Osteocyte (in vitro differentiated cells): ENCODE measurements at regions not wholly inside any gene's neighbourhood (a gene's known extent, or its start where the extent isn't known, plus 50 kb on each side); places are given as distances from the start of the nearest gene placed in this dataset.

Source experiments
- DNase-seq: peaks from one replicate; pipeline ENCODE4 v3.0.0; 2021; ENCODE audit warnings: mixed read lengths; ENCODE audit not compliant: unreplicated experiment; ENCODE audit errors: extremely low spot score
- H3K27ac Mint-ChIP-seq: one replicate; pipeline ENCODE4 v1.8.0; 2021; ENCODE audit warnings: mild to moderate bottlenecking, mixed read lengths; ENCODE audit not compliant: unreplicated experiment
- H3K27me3 Mint-ChIP-seq: one replicate; pipeline ENCODE4 v1.8.0; 2021; ENCODE audit warnings: mixed read lengths; ENCODE audit not compliant: unreplicated experiment
- H3K36me3 Mint-ChIP-seq: one replicate; pipeline ENCODE4 v1.8.0; 2021; ENCODE audit warnings: mixed read lengths; ENCODE audit not compliant: unreplicated experiment
- H3K4me1 Mint-ChIP-seq: one replicate; pipeline ENCODE4 v1.8.0; 2021; ENCODE audit warnings: mixed read lengths; ENCODE audit not compliant: unreplicated experiment
- H3K4me3 Mint-ChIP-seq: one replicate; pipeline ENCODE4 v1.8.0; 2021; ENCODE audit warnings: mild to moderate bottlenecking, moderate library complexity, mixed read lengths; ENCODE audit not compliant: unreplicated experiment
- H3K9me3 Mint-ChIP-seq: one replicate; pipeline ENCODE4 v1.8.0; 2021; ENCODE audit warnings: mixed read lengths; ENCODE audit not compliant: unreplicated experiment
- CTCF ChIP-seq: fragments of 200-600 bp; sonication (generic); IDR thresholded peaks from 2 replicates; pipeline ENCODE4 v1.5.0; 2021; ENCODE audit warnings: antibody characterized with exemption, mild to moderate bottlenecking, moderate library complexity

- no peak for DNase-seq
- Mint-ChIP-seq H3K9me3 (no peaks in the 10 kb centered on the region), H3K27me3 (no peaks in the 10 kb centered on the region), H3K4me1 (peaks cover 40% of the 10 kb centered on the region), H3K4me3 (no peak overlapping the region), H3K36me3 (peaks cover 2% of the 10 kb centered on the region), H3K27ac (no peak overlapping the region)
- TF ChIP-seq CTCF = no peak
Observed at GRCh38 chr1:201693890-201694607, 134.9 kb upstream of the IPO9 start.

GRCh38 chr1:201694608-201695335 lies 134.2 kb upstream of the IPO9 start:
- H3K27me3 Mint-ChIP-seq = no peaks in the 10 kb centered on the region
- no peaks in the 10 kb centered on the region for H3K9me3 Mint-ChIP-seq
- peaks cover 40% of the 10 kb centered on the region for H3K4me1 Mint-ChIP-seq
- DNase-seq = no peak
- peak overlapping the region; percentile 71 for H3K27ac Mint-ChIP-seq
- H3K4me3 Mint-ChIP-seq = no peak overlapping the region
- peaks cover 2% of the 10 kb centered on the region for H3K36me3 Mint-ChIP-seq
- no peak for TF ChIP-seq CTCF

DNA sequence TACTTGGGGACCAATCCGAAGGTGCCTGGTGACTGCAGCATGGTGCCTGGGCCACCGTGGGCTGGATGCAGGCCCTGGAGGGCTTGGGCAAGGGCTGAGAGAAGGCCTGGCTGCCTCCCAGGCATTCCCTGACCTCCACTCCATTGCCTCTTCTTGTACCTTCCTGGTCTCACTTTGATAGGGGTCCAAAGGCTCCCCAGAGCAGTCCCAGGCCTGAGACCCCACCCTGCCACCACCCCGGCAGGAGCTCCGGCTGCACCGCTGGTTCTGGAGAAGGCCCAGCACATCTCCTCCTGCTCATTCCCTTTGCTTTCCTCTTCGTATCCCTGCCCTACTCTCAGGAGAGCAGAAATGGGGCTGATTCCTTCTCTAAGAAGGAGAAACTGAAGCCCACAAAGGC lies 133.3 kb upstream of the IPO9 start:
- no peak overlapping the region for H3K4me3 Mint-ChIP-seq
- peak overlapping the region; percentile 82 for H3K27ac Mint-ChIP-seq

GRCh38 chr1:201696217-201696761 lies 132.7 kb upstream of the IPO9 start:
- TF ChIP-seq CTCF = peak; percentile 29
- H3K27ac Mint-ChIP-seq = peak overlapping the region; percentile 82
- peaks cover 40% of the 10 kb centered on the region for H3K4me1 Mint-ChIP-seq
- peaks cover 2% of the 10 kb centered on the region for H3K36me3 Mint-ChIP-seq
- DNase-seq = no peak
- no peak overlapping the region for H3K4me3 Mint-ChIP-seq
- H3K9me3 Mint-ChIP-seq = no peaks in the 10 kb centered on the region
- H3K27me3 Mint-ChIP-seq = no peaks in the 10 kb centered on the region

More for the DNA sequence above, 133.3 kb upstream of the IPO9 start:
- no peaks in the 10 kb centered on the region for H3K9me3 Mint-ChIP-seq
- H3K4me1 Mint-ChIP-seq = peaks cover 40% of the 10 kb centered on the region
- H3K27me3 Mint-ChIP-seq = no peaks in the 10 kb centered on the region
- peaks cover 2% of the 10 kb centered on the region for H3K36me3 Mint-ChIP-seq
- no peak for DNase-seq
- TF ChIP-seq CTCF = no peak

DNA sequence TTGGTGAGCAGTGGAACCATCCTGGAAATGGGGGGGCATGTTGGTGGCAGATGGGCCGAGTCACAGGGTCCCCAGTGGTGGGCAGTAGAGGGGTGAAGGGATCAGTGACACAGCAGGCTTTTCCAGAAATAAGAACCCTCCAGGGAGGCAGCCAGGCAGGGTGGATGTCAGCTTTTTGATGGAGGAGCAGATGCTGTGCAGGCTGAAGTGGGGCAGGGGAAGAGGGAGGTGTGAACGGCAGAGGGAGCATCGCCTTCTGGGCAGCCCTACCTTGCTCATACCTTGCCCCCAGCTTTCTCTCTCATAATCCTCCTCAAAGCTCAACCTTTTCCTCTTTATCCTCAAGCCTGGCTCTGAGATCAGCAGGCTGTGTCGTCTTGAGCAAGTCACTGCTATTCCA lies 131.8 kb upstream of the IPO9 start:
- peak overlapping the region; percentile 82 for H3K27ac Mint-ChIP-seq
- no peak for DNase-seq
- H3K4me1 Mint-ChIP-seq = peaks cover 42% of the 10 kb centered on the region
- no peak overlapping the region for H3K4me3 Mint-ChIP-seq
- TF ChIP-seq CTCF = no peak
- H3K36me3 Mint-ChIP-seq = peaks cover 2% of the 10 kb centered on the region
- H3K27me3 Mint-ChIP-seq = no peaks in the 10 kb centered on the region
- H3K9me3 Mint-ChIP-seq = no peaks in the 10 kb centered on the region
